Adrenal gland (tissue), 5 donors: ENCODE measurements at regions not wholly inside any gene's neighbourhood (a gene's known extent, or its start where the extent isn't known, plus 50 kb on each side); places are given as distances from the start of the nearest gene placed in this dataset.

Experiments
- POLR2A ChIP-seq, 2 donors: fragments of 450-650 bp; IDR thresholded peaks; one replicate each; pipeline ENCODE4 v1.6.1; 2017; ENCODE audit warnings: antibody characterized with exemption in 2 of 2, mild to moderate bottlenecking in 2 of 2, moderate library complexity in 1 of 2
- TF ChIP-seq, protein P1 (sequence below), 6 experiments: fragments of 450-650 bp in 4 of 6; fragments of 200-600 bp in 2 of 6; sonication (generic) in 1 of 6; IDR thresholded peaks; 1 replicate in 5 of 6; 2 replicates in 1 of 6; pipeline versions ENCODE4 v1.5.1 to v1.8.0; 2016 to 2021; ENCODE audit warnings: antibody characterized with exemption in 6 of 6, mild to moderate bottlenecking in 2 of 6, moderate library complexity in 1 of 6
- donor health status: DM: no; HTN: no; CAD: no.

DNA sequence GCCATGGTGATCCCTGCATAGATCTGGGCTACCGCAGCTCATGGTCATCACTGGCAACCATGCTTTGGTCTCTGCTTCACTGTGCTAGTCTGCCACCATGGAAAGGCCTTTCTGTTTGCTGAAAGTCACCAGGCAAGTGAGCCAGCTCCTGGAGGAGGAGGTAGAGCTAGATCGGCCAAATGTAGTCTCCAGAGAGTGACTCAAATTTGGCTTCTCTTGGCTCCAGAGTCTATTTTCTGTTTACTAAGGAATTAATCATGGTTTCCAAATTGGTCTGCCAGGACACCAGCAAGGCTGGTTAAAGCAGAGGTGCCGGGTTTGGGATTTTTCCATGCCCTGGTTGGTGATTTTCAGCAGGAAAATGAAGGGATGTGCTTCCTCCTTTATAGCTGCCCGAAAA lies 52.7 kb upstream of the IVNS1ABP start:
- TF ChIP-seq, protein P1, sequence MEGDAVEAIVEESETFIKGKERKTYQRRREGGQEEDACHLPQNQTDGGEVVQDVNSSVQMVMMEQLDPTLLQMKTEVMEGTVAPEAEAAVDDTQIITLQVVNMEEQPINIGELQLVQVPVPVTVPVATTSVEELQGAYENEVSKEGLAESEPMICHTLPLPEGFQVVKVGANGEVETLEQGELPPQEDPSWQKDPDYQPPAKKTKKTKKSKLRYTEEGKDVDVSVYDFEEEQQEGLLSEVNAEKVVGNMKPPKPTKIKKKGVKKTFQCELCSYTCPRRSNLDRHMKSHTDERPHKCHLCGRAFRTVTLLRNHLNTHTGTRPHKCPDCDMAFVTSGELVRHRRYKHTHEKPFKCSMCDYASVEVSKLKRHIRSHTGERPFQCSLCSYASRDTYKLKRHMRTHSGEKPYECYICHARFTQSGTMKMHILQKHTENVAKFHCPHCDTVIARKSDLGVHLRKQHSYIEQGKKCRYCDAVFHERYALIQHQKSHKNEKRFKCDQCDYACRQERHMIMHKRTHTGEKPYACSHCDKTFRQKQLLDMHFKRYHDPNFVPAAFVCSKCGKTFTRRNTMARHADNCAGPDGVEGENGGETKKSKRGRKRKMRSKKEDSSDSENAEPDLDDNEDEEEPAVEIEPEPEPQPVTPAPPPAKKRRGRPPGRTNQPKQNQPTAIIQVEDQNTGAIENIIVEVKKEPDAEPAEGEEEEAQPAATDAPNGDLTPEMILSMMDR (IDR thresholded peaks at IDR 0.05): no peak
- no peak for TF ChIP-seq POLR2A (IDR thresholded peaks at IDR 0.05)
